NCI-H2171 (cell line): ENCODE measurements at regions not wholly inside any gene's neighbourhood (a gene's known extent, or its start where the extent isn't known, plus 50 kb on each side); places are given as distances from the start of the nearest gene placed in this dataset.

Experiments
- DNase-seq: peaks from one replicate; lab custom pipeline; 2025; lab: John Stamatoyannopoulos, UW

DNA sequence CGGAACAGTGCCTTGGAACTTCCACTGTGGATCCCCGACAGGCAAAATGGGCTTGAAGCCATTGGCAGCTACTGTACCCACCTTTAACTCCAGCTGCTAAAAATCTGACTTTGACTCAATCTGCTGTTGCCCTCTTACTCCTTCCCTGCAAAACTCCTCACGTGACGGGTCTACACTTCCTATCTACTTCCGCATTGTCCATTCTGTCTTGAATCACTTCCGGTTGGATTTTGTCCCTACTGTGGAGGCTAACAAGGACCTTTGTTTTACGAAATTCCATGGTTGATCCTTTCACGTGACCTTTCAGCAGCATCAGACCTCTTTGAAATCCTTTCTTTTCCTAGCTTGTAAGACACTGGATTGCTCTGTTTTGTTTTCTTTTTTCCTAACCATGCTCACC lies 268.4 kb downstream of the PRDM2 start:
- DNase-seq, result no peak

DNA sequence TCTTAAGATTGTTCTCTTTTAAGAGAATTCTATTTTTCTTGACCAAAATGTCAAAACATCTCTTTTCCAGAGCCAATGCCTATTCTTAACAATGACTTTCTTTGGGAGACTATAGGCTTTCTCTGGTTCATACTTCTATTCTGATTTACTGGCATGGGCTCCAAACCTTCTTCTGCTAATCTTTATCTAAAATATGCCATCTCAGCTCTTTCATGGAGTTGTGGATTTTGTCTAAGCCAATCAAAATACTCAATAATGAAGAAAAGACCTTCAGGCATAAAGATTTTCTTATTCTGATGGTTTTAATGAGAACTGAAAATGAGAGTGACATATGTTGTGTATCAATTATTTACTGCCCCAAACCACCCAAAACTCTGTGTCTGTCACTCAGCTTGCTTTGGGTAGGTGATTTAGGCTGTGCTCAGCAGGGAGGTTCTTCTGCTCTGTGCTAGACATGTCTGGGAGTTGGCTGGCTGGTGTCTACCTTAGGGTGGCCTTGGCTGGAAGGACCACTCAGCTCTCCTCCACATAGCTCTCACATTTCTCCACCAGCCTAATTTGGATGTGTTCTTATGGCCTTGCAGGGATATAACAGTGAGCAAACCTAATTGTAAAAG lies 270.8 kb downstream of the PRDM2 start:
- no peak for DNase-seq

DNA sequence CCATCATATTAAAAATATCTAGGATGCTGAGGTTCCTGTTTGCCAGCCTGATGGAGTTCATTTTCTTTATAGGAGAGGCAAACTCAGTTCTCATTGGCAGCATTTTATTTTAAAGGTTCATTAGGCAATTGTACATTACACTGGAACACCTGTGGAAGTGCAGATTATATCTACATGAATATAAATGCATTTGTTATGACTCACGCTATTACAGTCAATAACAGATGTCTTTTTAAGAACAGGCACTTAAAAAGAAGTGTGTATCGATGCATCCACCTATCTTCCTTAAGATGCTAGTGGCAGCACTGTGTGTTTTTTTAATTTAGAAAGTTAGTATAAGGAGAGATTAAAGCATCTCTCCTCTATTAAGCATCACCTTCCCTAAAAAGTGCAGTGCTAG lies 276.5 kb downstream of the PRDM2 start:
- no peak for DNase-seq

DNA sequence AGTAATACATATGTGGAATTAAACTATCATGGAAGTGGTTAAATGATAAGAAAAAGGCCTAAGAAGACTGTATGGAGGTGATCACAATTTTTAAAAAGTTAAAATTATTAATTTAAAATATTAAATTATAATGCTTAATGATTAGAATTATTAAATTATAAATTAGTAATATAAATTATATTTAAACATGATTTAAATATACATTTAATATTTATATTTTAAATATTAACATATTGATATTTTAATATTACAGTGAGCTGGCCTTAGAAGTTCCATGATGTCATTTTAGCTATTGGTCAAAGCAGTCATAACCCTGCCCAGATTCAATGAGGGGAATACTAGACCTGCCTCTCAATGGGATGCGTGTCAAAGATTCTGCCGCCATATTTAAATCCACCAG lies 281.2 kb downstream of the PRDM2 start:
- no peak for DNase-seq

DNA sequence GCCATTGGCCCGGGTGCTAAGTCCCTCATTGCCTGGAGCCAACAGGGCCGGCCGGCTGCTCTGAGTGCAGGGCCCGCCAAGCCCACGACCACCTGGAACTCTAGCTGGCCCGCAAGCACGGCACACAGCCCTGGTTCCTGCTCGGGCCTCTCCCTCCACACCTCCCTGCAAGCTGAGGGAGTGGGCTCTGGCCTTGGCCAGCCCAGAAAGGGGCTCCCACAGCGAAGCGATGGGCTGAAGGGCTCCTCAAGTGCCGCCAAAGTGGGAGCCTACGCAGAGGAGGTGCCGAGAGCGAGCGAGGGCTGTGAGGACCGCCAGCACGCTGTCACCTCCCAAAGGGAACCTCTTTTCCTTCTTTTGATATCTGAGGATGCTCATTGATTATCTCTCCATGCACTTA lies 283.4 kb downstream of the PRDM2 start:
- no peak for DNase-seq

DNA sequence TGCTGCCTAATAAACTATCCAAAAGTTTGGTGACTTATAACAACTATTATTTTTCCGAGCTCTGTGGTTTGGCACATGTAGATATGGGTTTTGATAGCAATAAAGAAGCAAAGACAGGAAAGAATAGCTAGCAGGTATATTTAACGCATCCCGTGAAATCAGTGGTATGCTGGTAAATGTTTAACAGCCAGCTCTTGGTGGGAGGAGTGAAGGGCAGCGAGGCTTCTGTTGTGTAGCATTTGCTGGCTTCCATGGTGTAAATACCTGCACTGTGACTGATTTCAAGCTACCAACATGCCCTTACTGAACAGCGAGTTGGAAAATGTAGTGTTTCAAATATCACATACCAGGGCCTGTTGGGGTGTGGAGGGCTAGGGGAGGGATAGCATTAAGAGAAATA lies 291.0 kb downstream of the PRDM2 start:
- DNase-seq, result no peak

DNA sequence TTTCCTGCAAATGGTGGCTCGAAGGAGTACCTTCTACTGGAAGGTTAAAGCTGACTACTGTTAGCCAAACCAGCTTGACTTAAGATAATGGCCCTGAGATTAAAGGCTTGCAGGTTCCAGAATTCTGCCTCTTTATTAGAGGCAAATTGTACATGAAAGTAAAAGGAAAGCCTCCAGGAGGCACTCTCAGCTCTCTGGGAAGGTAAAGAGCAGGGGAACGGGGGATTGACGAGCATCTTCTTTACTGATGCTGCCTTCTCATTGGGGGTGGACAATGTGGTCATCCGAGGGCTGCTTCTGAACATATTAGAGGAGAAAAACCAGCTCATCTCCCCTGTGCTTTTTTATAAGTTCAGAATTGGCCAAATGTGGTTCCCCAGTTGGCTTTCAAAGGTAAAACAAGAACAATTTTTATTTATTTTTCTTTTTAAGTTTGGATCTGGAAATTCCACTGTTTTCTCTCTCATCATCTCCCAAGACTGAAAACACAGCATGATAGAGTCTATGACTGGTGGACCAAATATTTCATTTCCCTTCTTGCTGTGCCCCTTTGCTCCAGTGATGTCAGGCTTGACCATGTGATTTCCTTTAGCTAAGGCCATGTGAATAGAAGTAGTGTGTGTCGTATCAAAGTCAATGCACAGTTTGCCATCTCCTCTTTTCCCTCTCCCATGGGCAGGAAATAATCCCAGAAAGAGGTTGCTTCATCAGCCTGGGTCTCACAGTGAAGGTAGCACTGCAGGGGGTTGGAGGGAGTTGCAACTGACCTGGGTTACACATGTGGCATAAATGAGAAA lies 292.7 kb downstream of the PRDM2 start:
- DNase-seq, result no peak

DNA sequence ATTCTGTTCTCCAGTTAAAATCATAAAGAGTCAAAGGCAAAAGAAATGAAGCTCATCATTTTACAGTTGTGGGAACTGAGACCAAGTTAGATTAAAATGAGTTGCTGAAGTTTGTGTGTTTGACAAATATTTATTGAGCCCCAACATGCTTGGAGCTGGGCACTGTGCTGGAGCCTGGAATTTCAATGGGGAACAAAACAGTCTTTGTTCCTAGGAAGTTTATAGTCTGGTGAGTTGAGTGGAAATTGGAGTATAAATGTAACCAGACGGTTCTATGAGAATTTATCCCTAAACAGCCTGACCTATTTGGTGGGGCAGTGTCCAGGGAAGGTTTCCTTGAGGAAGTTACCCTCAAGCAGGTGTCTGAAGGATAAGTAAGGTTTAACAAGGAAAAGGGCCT lies 294.4 kb downstream of the PRDM2 start:
- DNase-seq, result no peak

DNA sequence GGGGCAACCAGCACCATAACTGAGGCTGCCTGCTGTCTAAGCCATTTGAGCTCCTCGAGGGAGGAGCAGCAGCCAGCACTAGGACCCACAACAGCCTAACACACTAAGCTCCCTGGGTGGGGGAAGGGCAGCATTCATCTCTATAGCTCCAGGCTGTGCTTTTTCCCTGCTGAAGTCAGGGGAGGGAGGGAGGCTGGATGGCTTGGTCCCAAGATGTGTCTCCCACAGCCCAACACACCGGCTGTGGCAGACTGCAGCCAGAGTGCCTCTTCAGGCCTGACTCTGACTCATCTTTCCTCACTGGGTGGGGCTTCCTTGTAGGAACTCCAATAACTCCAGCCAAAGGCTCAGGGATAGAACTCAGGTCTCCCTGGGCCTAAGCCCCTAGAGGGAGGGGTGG lies 296.3 kb downstream of the PRDM2 start:
- DNase-seq, result no peak

DNA sequence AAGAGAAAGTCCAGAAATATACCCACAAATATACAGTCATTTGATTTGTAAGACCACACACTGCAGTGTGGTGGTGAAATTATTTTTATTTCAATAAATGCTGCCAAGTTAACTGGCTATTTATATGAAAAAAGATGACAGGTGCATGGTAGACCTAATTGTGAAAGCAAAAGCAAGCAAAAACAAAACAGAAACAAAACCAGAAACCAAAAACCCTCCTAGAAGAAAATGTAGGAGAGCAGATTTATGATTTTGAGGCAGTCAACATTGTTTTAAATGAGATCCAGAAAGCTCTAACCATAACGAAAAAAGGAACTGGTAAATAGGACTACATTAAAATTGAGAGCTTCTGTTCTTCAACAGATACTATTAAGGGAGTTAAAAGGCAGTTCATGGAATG lies 303.6 kb downstream of the PRDM2 start:
- DNase-seq, result no peak

DNA sequence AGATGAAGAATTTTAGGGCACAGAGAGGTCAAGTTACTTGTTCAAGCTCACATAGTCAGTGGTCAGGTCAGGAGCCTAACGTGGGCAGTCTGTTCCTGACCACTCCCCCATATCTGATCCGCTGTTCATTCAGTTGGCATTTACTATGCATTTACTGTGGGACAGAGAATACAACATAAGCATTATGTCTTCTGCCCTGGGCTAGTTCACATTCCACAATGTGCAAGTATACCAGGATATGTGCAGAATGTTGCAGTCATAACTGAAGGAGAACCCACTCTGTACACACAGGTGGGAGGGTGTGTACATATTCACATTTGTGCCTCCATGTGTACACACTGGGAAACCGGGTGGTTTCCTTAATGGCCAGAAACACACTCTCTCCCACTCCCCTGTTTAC lies 309.6 kb downstream of the PRDM2 start:
- DNase-seq, result no peak

DNA sequence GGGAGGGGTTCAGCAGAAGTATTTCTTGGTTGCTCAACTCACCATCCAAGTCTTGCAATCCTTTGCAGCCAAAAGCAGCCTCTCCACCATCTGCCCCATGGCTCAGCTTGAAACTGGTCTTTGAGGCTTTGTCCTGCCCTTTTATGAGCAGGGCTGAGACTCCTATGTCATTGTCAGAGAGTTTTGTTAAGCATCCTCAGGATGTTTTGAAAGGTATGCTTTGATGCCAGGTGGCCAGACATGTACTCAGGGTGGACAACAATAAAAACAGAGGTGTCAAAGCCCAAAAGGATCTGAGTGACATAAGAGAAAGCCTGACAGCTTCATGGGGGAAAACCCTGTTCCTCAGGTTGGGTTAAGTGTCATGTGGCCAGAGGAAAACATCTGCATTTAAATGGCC lies 310.5 kb downstream of the PRDM2 start:
- DNase-seq, result no peak

DNA sequence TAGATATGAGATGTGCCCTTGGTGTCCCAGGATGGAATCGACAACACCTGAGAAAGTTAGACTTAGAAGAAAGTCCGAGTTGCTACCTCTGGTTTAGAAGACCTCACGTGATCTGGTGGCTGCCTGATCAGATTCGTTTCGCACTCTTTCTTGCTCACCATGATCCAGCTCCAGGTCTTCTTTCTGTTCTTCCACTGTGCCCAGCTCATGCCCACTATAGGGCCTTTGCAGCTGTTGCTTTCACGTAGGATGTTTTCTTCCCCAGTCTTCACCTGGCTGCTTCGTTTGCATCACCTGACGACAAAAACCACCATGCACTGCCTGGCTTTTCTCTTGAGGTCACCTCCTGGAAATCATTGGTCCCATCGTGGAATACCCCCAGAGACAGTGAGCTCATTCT lies 311.1 kb downstream of the PRDM2 start:
- no peak for DNase-seq

DNA sequence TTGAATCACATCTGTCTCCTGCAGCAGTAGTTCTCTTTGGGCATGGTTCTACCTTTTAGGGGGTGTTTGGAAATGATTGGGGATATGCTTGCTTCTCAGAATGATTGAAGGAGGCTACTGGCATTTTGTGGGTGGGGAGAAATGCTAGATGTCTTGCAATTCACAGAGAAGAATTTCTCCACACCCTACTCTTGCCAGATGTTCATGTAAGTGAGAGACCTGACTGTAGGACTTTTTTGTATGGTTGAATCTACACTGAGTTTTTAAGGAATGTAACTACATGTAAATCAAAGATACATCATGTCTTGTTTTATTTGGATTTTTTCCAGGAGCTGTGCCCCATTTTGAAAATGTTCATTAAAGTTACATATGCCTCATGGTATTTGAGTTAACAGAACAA lies 311.9 kb downstream of the PRDM2 start:
- no peak for DNase-seq

DNA sequence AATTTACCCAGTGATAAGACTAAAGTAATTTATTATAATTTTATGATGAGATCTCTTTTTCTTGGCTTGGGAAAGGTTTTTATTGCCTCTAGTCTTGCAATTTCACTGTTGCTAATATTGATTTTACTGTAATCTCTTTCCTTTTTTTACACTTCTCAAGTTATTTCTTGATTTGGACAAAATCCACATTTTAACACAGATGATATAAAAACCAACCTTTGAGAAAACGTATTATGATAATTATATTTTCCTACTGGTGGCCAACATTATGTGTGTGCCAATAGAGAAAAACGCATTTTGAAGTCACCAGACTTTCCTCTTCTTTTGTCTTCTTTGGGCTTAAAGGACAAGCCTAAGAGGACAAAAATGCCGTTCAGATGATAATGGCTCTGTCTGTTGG lies 314.9 kb downstream of the PRDM2 start:
- DNase-seq, result no peak

DNA sequence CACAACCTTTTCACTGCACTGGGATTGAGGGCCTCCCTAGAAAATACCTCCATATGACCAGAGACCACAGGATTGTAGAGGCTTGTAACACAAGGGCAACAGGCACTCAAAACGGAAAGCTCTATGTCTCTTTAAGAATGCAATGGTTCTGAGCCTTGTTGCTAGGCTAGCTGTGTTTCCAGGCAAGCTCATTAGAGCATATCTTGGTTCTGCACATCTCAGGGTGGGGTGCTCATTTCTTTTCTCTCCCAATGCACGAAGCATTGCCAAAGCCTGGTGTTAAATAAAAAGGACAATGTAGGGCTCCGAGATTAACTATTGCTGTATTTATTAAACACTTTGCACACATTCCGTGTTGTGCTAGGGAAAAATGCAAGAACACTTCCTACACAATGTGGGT lies 315.9 kb downstream of the PRDM2 start:
- no peak for DNase-seq

DNA sequence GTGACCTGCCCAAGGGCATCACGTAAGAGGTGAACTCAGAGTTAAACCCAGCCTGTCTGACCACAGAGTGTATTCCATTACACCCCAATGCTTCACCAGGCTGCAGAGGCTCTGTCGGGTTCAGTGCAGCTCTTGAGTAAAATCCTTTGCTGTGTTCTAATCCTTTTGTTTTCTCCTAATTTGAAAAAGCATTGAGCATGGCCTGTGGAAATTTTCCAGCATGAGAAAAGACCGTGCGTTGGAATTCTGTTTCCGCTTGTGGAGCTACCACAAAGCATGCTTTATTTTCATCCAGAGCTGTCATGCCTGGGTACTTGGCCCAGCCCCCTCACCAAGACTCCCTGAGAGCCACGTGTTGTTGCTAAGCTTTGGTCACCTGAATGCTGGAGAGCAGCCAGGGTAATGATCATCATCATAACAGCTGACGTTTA lies 317.6 kb downstream of the PRDM2 start:
- no peak for DNase-seq

DNA sequence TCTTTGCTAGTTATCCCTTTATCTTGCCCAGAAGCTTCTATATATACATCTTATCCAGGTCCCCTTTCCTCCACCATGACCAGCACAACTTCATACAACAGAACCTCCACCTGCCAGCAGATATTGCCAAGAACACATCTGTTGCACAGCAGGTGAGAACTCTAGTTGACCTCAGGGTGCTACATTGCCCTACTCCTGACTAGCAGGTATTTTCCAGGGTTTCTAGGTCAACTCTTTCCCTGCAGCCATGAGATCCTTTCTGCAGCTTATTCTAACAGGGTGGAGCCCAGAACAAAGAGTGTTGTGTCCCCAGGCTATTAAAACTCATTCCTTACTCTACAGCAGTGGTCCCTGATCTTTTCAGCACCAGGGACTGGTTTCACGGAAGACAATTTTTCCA lies 319.5 kb downstream of the PRDM2 start:
- DNase-seq, result no peak

DNA sequence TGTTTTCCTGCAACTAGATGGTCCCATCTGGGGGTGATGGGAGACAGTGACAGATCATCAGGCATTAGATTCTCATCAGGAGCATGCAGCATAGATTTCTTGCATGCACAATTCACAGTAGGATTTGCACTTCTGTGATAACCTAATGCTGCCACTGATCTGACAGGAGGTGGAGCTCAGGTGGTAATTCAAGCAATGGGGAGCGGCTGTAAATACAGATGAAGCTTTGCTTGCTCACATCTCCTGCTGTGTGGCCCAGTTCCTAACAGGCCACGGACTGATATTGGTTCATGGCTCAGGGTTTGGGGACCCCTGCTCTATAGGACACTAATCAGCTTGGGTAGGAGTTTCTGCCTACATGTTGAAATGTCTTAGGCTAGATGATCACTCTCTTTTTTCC lies 320.0 kb downstream of the PRDM2 start:
- no peak for DNase-seq

DNA sequence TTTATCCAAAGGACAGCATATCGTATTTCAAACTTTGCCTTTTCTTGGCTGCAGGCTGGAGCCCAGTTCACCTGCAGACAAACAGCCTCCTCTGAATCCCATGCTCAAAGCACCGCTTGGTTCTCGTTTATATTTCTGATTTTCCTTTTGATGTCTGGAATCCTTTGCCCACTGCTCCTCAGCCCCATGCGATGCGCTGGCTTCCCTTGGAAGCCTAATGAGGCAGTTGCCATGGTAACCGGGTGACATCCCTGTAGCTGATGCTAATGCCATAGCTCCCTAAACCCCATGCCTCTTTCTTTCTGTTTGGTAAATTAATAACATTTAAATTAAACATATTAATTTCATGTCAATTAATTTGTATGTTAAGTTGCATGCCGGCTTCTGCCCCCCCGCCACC lies 327.1 kb downstream of the PRDM2 start:
- DNase-seq, result no peak

DNA sequence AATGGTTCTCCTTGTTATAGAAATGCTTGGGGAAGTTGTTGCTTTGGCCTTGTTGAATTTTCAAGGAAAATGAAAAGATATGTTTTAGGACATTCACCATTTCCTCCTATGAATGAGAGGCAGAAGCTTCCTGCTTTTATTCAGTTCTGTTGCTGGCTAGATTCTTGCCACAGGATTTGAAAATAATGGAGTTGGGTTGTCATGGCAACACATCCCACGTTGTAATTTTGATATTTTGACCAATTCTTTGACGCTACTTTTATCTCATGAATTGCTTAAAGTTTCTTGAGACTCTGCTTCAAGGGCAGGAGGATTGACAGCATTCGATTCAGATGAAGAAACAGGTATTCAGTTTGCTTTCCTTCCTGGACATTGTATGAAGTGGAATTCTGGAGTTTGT lies 331.5 kb downstream of the PRDM2 start:
- DNase-seq, result no peak

DNA sequence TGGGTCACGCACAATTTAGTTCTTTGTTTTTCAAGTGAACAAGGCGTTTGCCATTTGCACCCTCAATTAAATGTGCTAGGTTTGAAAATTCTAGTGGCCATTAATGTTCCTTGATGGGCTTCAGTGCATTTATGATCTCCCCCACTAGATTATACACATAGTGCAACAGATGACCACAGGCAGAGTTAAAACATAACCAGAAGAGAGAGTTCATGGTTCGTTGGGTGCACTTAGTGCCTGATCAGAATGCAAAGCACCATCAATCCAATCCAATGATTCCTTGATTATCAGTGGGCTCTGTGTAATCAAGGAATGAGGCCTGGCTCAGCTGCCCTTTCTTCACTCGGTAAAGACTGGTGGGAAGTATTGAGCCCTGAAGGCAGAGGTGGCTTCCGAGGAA lies 334.5 kb downstream of the PRDM2 start:
- DNase-seq, result no peak

DNA sequence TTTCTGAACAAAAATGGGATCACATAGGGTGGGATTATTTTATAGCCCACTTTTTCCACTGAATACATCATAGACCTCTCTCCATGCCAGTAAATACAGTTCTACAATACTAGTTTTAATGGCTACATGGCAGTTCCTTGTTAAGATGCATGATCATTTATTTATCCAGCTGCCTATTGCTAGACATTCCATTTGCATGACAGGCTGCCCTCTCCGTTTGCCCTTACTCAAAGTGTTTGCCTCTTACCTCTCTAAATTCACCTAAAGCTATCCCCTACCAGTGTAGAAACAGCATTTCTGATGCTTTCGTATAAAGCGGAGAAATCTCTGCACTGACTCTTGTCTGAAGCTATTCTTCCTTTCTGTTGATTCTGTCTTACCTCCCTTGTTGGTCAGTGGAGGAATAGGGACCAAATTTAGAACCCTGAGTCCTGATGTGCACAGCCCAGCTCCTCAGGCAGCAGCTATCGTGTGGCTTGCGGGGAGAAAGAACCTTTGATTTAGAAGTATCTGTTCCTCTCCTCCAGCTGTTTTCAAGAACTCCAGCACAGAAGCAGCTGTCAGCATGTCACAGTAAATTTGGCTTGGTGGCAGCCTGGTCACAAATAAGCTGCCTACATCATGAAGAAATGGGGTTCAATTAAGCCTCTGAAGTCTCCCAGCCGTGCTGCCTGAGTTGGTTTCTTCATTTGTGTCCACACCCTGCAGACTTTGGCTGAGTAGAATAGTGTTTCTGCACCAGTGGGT lies 337.3 kb downstream of the PRDM2 start:
- DNase-seq, result no peak
